Subcutaneous abdominal adipose tissue (tissue), 5 donors: ENCODE measurements at regions not wholly inside any gene's neighbourhood (a gene's known extent, or its start where the extent isn't known, plus 50 kb on each side); places are given as distances from the start of the nearest gene placed in this dataset.
"Not testable (repeated sequence)": the region's sequence is repeated elsewhere in the genome, so short reads cannot be mapped to it uniquely, and the experiment has no call there.

Experiments used
- H3K27ac ChIP-seq: one replicate; pipeline ENCODE4 v1.7.0; 2013; ENCODE audit warnings: low read depth, mild to moderate bottlenecking, inconsistent platforms, low read length, moderate library complexity
- H3K27me3 ChIP-seq, 5 donors: one replicate each; pipeline ENCODE4 v1.7.0; 2013; ENCODE audit warnings: low read length in 5 of 5, inconsistent platforms in 1 of 5; ENCODE audit not compliant: control insufficient read depth in 5 of 5, insufficient read depth in 4 of 5
- H3K36me3 ChIP-seq, 5 donors: one replicate each; pipeline ENCODE4 v1.7.0; 2013; ENCODE audit warnings: low read length in 5 of 5; ENCODE audit not compliant: control insufficient read depth in 5 of 5, insufficient read depth in 5 of 5
- H3K4me1 ChIP-seq, 5 donors: one replicate each; pipeline ENCODE4 v1.7.0; 2013; ENCODE audit warnings: low read length in 5 of 5, mild to moderate bottlenecking in 3 of 5, moderate library complexity in 1 of 5; ENCODE audit not compliant: control insufficient read depth in 5 of 5, insufficient read depth in 5 of 5
- H3K4me3 ChIP-seq, 5 donors: one replicate each; pipeline ENCODE4 v1.7.0; 2013; ENCODE audit warnings: low read length in 5 of 5, low read depth in 1 of 5
- H3K9ac ChIP-seq, 5 donors: one replicate each; pipeline ENCODE4 v1.7.0; 2013; ENCODE audit warnings: low read length in 5 of 5, mild to moderate bottlenecking in 4 of 5, moderate library complexity in 3 of 5
- H3K9me3 ChIP-seq, 5 donors: one replicate each; pipeline ENCODE4 v1.7.0; 2013; ENCODE audit warnings: low read length in 5 of 5; ENCODE audit not compliant: control insufficient read depth in 5 of 5
- donor health status: healthy.
- donor health status: healthy.
- donor health status: healthy.
- donor health status: healthy.
- donor health status: healthy.

DNA sequence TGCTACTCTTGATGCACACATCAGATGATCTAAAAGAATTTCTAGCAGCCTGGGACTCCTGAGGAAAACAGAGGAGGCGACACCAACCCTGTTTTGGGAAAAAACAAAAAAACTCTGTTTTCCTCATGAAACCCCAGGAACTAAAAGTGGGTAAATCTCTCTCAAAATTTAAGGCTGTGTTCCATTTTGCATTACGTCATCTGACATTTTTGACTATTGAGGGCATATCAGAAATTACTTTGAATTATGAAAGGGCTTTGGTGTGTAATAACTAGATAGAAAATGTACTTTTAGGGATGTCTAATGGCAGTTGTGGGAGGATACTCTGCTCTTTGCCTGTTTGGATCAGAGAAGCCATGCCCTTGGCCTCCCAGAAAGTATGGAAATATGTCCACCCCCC is 963.0 kb downstream of the CNTNAP5 start:
- no peaks in the 10 kb centered on the region for H3K36me3 ChIP-seq
- no peak overlapping the region for H3K27ac ChIP-seq
- no peaks in the 10 kb centered on the region for H3K9me3 ChIP-seq
- H3K4me1 ChIP-seq: peaks cover 0 to 8% (median 0%) of the 10 kb centered on the region in 5 donors
- no peak overlapping the region for H3K4me3 ChIP-seq
- H3K9ac ChIP-seq: no peak overlapping the region
- no peaks in the 10 kb centered on the region for H3K27me3 ChIP-seq

- H3K36me3 ChIP-seq: no peaks in the 10 kb centered on the region
- H3K9me3 ChIP-seq: no peaks in the 10 kb centered on the region
- no peak overlapping the region for H3K9ac ChIP-seq
- H3K27me3 ChIP-seq: no peaks in the 10 kb centered on the region
- H3K4me3 ChIP-seq: no peak overlapping the region
- H3K27ac ChIP-seq: no peak overlapping the region
- H3K4me1 ChIP-seq: peaks cover 0 to 3% (median 0%) of the 10 kb centered on the region in 5 donors
These were observed 963.7 kb downstream of the CNTNAP5 start for GRCh38 chr2:124988794-124989193.

DNA sequence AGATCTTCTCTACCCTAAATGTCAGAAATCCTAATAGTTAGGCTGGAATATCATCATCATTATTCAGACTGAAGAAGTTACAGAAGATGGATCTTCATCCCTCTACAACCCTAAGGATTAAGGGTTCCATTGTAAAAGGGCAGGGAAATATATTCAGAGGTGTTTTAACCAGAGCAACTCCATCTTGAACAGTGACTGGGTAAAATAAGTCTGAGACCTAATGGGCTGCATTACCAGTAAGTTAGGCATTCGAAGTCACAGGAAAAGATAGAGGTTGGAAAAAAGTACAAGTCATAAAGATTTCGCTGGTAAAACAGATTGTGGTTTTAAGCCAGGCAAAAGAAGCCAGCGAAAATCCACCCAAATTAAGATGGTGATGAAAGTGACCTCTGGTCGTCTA is 968.7 kb downstream of the CNTNAP5 start:
- Histone ChIP-seq H3K27me3 (no peaks in the 10 kb centered on the region), H3K4me1 (no peaks in the 10 kb centered on the region), H3K4me3 (no peak overlapping the region), H3K27ac (no peak overlapping the region), H3K9me3 (no peaks in the 10 kb centered on the region), H3K9ac (no peak overlapping the region), H3K36me3 (no peaks in the 10 kb centered on the region)

GRCh38 chr2:124995185-124995912 is 970.3 kb downstream of the CNTNAP5 start:
- no peaks in the 10 kb centered on the region for H3K9me3 ChIP-seq
- no peaks in the 10 kb centered on the region for H3K36me3 ChIP-seq
- no peaks in the 10 kb centered on the region for H3K4me1 ChIP-seq
- H3K27me3 ChIP-seq: no peaks in the 10 kb centered on the region
- H3K4me3 ChIP-seq: no peak overlapping the region
- H3K27ac ChIP-seq: no peak overlapping the region
- no peak overlapping the region for H3K9ac ChIP-seq

- Histone ChIP-seq H3K27ac (no peak overlapping the region), H3K36me3 (no peaks in the 10 kb centered on the region), H3K9ac (no peak overlapping the region), H3K4me1 (no peaks in the 10 kb centered on the region), H3K27me3 (no peaks in the 10 kb centered on the region), H3K4me3 (no peak overlapping the region), H3K9me3 (no peaks in the 10 kb centered on the region)
These were observed 971.3 kb downstream of the CNTNAP5 start for GRCh38 chr2:124996406-124996805.

DNA sequence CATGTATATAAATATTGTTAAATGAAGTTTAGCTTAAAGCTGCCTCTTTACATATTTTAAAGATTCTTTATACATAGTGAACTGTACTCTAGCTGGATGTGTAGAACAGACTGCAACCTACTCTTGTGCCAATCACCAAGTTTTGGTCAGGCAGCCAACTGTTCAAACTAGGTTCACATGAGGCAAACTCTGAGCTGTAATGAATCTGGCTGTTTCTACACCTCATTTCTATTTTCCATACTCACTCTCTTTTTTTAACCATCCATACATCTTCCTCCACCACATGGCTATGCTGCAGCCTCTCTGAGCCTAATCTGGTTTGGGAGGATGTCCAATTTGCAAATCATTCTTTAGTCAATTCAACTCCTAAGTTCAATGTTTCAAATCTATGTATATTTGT is 974.8 kb downstream of the CNTNAP5 start:
- Histone ChIP-seq H3K9me3 (no peaks in the 10 kb centered on the region), H3K9ac (no peak overlapping the region)

DNA sequence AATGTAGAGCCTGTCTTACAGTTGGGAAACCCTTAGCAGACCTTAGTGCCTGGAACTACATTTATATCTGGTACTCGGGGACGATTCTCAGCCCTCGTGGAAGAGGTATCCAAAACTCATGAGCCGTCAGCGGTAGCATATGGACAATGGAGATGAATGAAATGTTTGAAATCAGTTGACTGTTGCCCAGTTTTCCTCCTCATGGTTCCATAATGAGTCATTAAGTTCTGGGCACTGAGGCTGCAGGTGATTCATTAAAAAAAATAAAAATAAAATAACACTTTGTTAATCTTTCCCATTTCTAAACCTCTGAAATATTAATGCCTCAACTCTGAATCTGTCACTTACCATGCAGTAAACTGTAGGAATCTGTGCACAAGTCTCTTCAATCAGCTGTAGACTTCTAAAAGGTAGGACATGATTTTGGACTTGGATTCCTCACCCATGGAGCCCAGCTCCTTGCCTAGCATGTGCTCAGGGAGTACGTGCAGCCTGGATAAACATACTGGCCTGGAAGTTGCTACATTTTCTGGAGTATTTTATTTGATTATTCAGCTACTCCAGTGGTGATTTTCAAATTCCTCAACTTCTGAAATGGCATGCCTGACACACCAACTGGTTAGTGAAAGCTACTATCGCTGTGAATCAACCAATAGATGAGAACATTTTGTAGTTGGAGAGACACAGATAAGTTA is 979.2 kb downstream of the CNTNAP5 start:
- Histone ChIP-seq H3K9ac (no peak overlapping the region), H3K9me3 (no peaks in the 10 kb centered on the region), H3K36me3 (no peaks in the 10 kb centered on the region), H3K4me1 (no peaks in the 10 kb centered on the region), H3K4me3 (no peak overlapping the region), H3K27me3 (no peaks in the 10 kb centered on the region), H3K27ac (no peak overlapping the region)

More for the DNA sequence above, 974.8 kb downstream of the CNTNAP5 start:
- Histone ChIP-seq H3K4me3 (no peak overlapping the region), H3K27me3 (no peaks in the 10 kb centered on the region), H3K36me3 (no peaks in the 10 kb centered on the region), H3K4me1 (no peaks in the 10 kb centered on the region), H3K27ac (no peak overlapping the region)

DNA sequence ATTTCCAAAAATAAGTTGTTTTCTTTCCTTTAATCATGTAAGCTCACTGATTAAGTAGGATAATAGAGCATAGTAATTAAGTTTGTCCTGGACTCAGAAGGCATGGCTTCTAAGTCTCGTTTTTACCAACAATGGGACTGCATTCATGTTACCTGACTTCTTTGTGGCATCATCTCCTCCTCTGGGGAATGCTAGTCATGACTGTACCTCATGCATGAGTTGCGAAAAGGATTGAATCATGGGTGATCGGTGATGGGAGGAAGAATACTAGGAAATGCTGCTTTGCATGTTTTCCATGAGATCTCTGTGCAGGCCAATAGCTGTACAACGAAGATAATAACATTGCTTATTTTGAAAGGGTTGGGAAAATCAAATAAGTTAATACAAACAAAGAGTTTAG is 981.6 kb downstream of the CNTNAP5 start:
- H3K27me3 ChIP-seq: no peaks in the 10 kb centered on the region
- H3K27ac ChIP-seq: no peak overlapping the region
- no peaks in the 10 kb centered on the region for H3K4me1 ChIP-seq
- H3K9me3 ChIP-seq: no peaks in the 10 kb centered on the region
- H3K4me3 ChIP-seq: no peak overlapping the region
- no peaks in the 10 kb centered on the region for H3K36me3 ChIP-seq
- H3K9ac ChIP-seq: no peak overlapping the region

DNA sequence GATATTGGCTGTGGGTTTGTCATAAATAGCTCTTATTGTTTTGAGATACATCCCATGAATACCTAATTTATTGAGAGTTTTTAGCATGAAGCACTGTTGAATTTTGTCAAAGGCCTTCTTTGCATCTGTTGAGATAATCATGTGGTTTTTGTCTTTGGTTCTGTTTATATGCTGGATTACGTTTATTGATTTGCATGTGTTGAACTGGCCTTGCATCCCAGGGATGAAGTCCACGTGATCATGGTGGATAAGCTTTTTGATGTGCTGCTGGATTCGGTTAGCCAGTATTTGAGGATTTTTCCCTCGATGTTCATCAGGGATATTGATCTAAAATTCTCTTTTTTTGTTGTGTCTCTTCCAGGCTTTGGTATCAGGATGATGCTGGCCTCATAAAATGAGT is 1003.6 kb downstream of the CNTNAP5 start:
- not testable (repeated sequence) for H3K9ac ChIP-seq, H3K27me3 ChIP-seq, H3K9me3 ChIP-seq, H3K36me3 ChIP-seq, H3K27ac ChIP-seq, H3K4me1 ChIP-seq, H3K4me3 ChIP-seq

DNA sequence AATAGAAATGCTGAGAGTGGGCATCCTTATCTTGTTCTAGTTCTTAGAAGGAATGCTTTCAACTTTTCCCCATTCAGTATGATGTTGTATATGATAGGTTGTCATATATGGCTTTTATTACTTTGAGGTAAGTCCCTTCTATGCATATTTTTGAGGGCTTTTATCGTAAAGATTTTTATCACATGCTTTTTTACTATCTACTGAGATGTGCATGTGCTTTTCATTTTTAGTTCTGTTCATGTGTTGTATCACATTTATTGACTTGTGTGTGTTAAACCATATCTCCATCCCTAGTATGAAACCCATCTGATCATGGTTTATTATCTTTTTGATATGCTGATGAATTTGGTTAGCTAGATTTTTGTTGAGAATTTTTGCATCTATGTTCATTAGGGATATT is 1008.8 kb downstream of the CNTNAP5 start:
- Histone ChIP-seq H3K9me3 (peaks cover 0 to 5% (median 0%) of the 10 kb centered on the region in 5 donors), H3K9ac (no peak overlapping the region), H3K27me3 (no peaks in the 10 kb centered on the region), H3K27ac (no peak overlapping the region), H3K4me1 (no peaks in the 10 kb centered on the region), H3K36me3 (no peaks in the 10 kb centered on the region), H3K4me3 (no peak overlapping the region)
